ENCODE measurements at regions not wholly inside any gene's neighbourhood (a gene's known extent, or its start where the extent isn't known, plus 50 kb on each side); places are given as distances from the start of the nearest gene placed in this dataset.
A peak's percentile ranks its signal among the peaks of the same experiment; 100 is the strongest.

- H3K4me1 ChIP-seq (ENCODE audit: insufficient read depth, low read length, poor library complexity, severe bottlenecking) = no peaks in the 10 kb centered on the region
- no peak overlapping the region for H3K4me3 ChIP-seq (ENCODE audit: low read length, poor library complexity, severe bottlenecking)
- H3K9ac ChIP-seq (ENCODE audit: low read depth, low read length, poor library complexity, severe bottlenecking) = no peak overlapping the region
- H3K9me2 ChIP-seq (replicated peaks; ENCODE audit: low read depth, low read length) = no peaks in the 10 kb centered on the region
- no peaks in the 10 kb centered on the region for H3K27me3 ChIP-seq (ENCODE audit: insufficient read depth, low read length, poor library complexity, severe bottlenecking)
- no peaks in the 10 kb centered on the region for H3K79me2 ChIP-seq (ENCODE audit: insufficient read depth, low read length)
- no peak overlapping the region for H3K4me2 ChIP-seq (ENCODE audit: low read depth, low read length, poor library complexity, severe bottlenecking)
- H3K36me3 ChIP-seq (ENCODE audit: insufficient read depth, low read length) = no peaks in the 10 kb centered on the region
- no peak overlapping the region; the same call in 1 of the 2 replicates for H2AFZ ChIP-seq (ENCODE audit: low read length)
- H4K20me1 ChIP-seq (ENCODE audit: insufficient read depth, low read length, poor library complexity, severe bottlenecking) = no peaks in the 10 kb centered on the region
- no peaks in the 10 kb centered on the region for H3F3A ChIP-seq (ENCODE audit: low read depth)
- no peak for TF ChIP-seq CTCF (conservative IDR thresholded peaks at IDR 0.05; ENCODE audit: low read length)
- H3K9me3 ChIP-seq (ENCODE audit: insufficient read depth, low read depth, low read length) = no peaks in the 10 kb centered on the region
These were observed 169.6 kb downstream of the LACC1 start for GRCh38 chr13:44049081-44049945.

- TF ChIP-seq EZH2phosphoT487 (IDR thresholded peaks at IDR 0.05; ENCODE audit: borderline replicate concordance) (no peak), CTCF (conservative IDR thresholded peaks at IDR 0.05; ENCODE audit: low read length) (peak; percentile 71)
- Histone ChIP-seq H4K20me1 (ENCODE audit: insufficient read depth, low read length, poor library complexity, severe bottlenecking) (no peaks in the 10 kb centered on the region), H3K9me3 (ENCODE audit: insufficient read depth, low read depth, low read length) (no peaks in the 10 kb centered on the region), H3K9ac (ENCODE audit: low read depth, low read length, poor library complexity, severe bottlenecking) (no peak overlapping the region), H3K27me3 (ENCODE audit: insufficient read depth, low read length, poor library complexity, severe bottlenecking) (no peaks in the 10 kb centered on the region), H3F3A (ENCODE audit: low read depth) (no peaks in the 10 kb centered on the region), H3K4me3 (ENCODE audit: low read length, poor library complexity, severe bottlenecking) (no peak overlapping the region), H2AFZ (ENCODE audit: low read length) (no peak overlapping the region), H3K4me2 (ENCODE audit: low read depth, low read length, poor library complexity, severe bottlenecking) (no peak overlapping the region), H3K79me2 (ENCODE audit: insufficient read depth, low read length) (no peaks in the 10 kb centered on the region), H3K4me1 (ENCODE audit: insufficient read depth, low read length, poor library complexity, severe bottlenecking) (no peaks in the 10 kb centered on the region), H3K36me3 (ENCODE audit: insufficient read depth, low read length) (no peaks in the 10 kb centered on the region), H3K9me2 (replicated peaks; ENCODE audit: low read depth, low read length) (no peaks in the 10 kb centered on the region)
These were observed 170.9 kb downstream of the LACC1 start for GRCh38 chr13:44050450-44051063.

- H3K9ac ChIP-seq (ENCODE audit: low read depth, low read length, poor library complexity, severe bottlenecking) = no peak overlapping the region
- no peaks in the 10 kb centered on the region for H3K9me2 ChIP-seq (replicated peaks; ENCODE audit: low read depth, low read length)
- H4K20me1 ChIP-seq (ENCODE audit: insufficient read depth, low read length, poor library complexity, severe bottlenecking) = no peaks in the 10 kb centered on the region
- H3F3A ChIP-seq (ENCODE audit: low read depth) = no peaks in the 10 kb centered on the region
- H3K79me2 ChIP-seq (ENCODE audit: insufficient read depth, low read length) = no peaks in the 10 kb centered on the region
- H2AFZ ChIP-seq (ENCODE audit: low read length) = no peak overlapping the region
- H3K9me3 ChIP-seq (ENCODE audit: insufficient read depth, low read depth, low read length) = no peaks in the 10 kb centered on the region
- no peak overlapping the region for H3K4me2 ChIP-seq (ENCODE audit: low read depth, low read length, poor library complexity, severe bottlenecking)
- no peak overlapping the region for H3K4me3 ChIP-seq (ENCODE audit: low read length, poor library complexity, severe bottlenecking)
- no peak for TF ChIP-seq EZH2phosphoT487 (IDR thresholded peaks at IDR 0.05; ENCODE audit: borderline replicate concordance)
- TF ChIP-seq CTCF (conservative IDR thresholded peaks at IDR 0.05; ENCODE audit: low read length) = no peak
- H3K4me1 ChIP-seq (ENCODE audit: insufficient read depth, low read length, poor library complexity, severe bottlenecking) = no peaks in the 10 kb centered on the region
- H3K36me3 ChIP-seq (ENCODE audit: insufficient read depth, low read length) = no peaks in the 10 kb centered on the region
- H3K27me3 ChIP-seq (ENCODE audit: insufficient read depth, low read length, poor library complexity, severe bottlenecking) = no peaks in the 10 kb centered on the region
These were observed 171.7 kb downstream of the LACC1 start for GRCh38 chr13:44051405-44051804.
